Body of pancreas (tissue), 4 donors: ENCODE measurements at regions not wholly inside any gene's neighbourhood (a gene's known extent, or its start where the extent isn't known, plus 50 kb on each side); places are given as distances from the start of the nearest gene placed in this dataset.

Source experiments
- CTCF ChIP-seq, 7 experiments: fragments of 450-650 bp in 4 of 7; fragments of 200-600 bp in 3 of 7; sonication (generic) in 3 of 7; IDR thresholded peaks; one replicate each; pipeline ENCODE4 v1.5.1; 2016 to 2019; ENCODE audit warnings: antibody characterized with exemption in 7 of 7
- POLR2A ChIP-seq, 3 donors: fragments of 450-650 bp; IDR thresholded peaks; one replicate each; pipeline ENCODE4 v1.6.1; 2016; ENCODE audit warnings: antibody characterized with exemption in 3 of 3, mild to moderate bottlenecking in 2 of 3

DNA sequence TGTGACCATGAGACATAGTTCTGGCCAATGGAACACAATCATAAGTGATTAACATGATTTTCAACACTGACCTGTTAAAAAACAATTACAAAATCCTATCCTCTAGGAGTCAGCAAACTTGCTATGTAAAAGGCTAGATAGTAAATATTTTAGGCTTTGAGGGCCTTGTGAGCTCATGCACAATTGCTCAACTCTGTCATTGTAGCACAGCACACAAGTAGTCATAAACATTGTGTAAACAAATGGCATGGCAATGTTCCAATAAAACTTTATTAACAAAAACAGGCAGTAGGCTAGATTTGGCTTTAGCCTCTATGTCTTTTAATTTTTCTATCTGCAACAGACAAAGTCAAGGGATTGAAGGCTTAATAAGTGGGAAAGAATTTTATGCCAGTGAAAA is 350.7 kb downstream of the C12orf50 start:
- TF ChIP-seq POLR2A (IDR thresholded peaks at IDR 0.05) (no peak), CTCF (IDR thresholded peaks at IDR 0.05) (no peak)
